ENCODE measurements at regions not wholly inside any gene's neighbourhood (a gene's known extent, or its start where the extent isn't known, plus 50 kb on each side); places are given as distances from the start of the nearest gene placed in this dataset.
"Not testable (repeated sequence)": the region's sequence is repeated elsewhere in the genome, so short reads cannot be mapped to it uniquely, and the experiment has no call there.

DNA sequence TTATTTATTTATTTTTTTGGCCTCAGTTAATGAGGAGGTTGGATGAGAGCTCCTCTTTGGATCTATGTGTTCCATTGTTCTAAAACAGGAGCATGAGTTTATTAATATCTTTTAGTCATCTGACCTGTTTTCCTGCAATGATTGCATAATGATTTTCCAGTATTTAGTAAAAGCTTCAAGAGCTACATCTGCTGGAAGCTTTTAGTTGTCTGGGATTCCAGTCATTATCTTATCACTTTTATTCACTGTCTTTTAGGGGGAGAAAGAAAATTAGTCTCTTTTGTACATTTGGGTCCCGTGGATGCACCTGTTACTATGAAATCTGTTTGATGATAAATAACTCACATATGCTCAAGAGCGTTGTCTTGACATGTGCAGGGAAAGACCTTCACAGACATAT is 1270.0 kb downstream of the ROBO1 start:
- POLR2A ChIA-PET, result no interaction called here

GRCh38 chr3:78506061-78506460 is 1261.7 kb downstream of the ROBO1 start:
- Histone ChIP-seq H3K36me3 (ENCODE audit: control insufficient read depth, insufficient read depth, low read length) (no peaks in the 10 kb centered on the region), H3K4me3 (ENCODE audit: low read depth, low read length) (no peak overlapping the region), H3K27me3 (ENCODE audit: control insufficient read depth, insufficient read depth, low read length) (no peaks in the 10 kb centered on the region)
- POLR2A ChIA-PET, result no interaction called here
- CTCF ChIA-PET, result no interaction called here
- TF ChIP-seq, protein P1, sequence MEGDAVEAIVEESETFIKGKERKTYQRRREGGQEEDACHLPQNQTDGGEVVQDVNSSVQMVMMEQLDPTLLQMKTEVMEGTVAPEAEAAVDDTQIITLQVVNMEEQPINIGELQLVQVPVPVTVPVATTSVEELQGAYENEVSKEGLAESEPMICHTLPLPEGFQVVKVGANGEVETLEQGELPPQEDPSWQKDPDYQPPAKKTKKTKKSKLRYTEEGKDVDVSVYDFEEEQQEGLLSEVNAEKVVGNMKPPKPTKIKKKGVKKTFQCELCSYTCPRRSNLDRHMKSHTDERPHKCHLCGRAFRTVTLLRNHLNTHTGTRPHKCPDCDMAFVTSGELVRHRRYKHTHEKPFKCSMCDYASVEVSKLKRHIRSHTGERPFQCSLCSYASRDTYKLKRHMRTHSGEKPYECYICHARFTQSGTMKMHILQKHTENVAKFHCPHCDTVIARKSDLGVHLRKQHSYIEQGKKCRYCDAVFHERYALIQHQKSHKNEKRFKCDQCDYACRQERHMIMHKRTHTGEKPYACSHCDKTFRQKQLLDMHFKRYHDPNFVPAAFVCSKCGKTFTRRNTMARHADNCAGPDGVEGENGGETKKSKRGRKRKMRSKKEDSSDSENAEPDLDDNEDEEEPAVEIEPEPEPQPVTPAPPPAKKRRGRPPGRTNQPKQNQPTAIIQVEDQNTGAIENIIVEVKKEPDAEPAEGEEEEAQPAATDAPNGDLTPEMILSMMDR (IDR thresholded peaks at IDR 0.05; ENCODE audit: insufficient read depth, low read depth, low read length), result no peak
- DNase-seq (ENCODE audit: low read depth), result no peak

More for the DNA sequence above, 1270.0 kb downstream of the ROBO1 start:
- H3K36me3 ChIP-seq (ENCODE audit: control insufficient read depth, insufficient read depth, low read length), result no peaks in the 10 kb centered on the region
- H3K27me3 ChIP-seq (ENCODE audit: control insufficient read depth, insufficient read depth, low read length), result no peaks in the 10 kb centered on the region
- CTCF ChIA-PET, result interaction anchor here (0.7 to 0.8 kb wide), 2 partner anchors 19 to 293 kb away, joined by 3 read pairs; no protein-coding TSS in a partner anchor
- no peak overlapping the region for H3K4me3 ChIP-seq (ENCODE audit: low read depth, low read length)
- DNase-seq (ENCODE audit: low read depth), result no peak
- TF ChIP-seq, protein P1 (IDR thresholded peaks at IDR 0.05; ENCODE audit: insufficient read depth, low read depth, low read length), result peak; percentile 31

GRCh38 chr3:78506581-78507195 is 1261.1 kb downstream of the ROBO1 start:
- DNase-seq (ENCODE audit: low read depth), result peak; percentile 59
- no peaks in the 10 kb centered on the region for H3K27me3 ChIP-seq (ENCODE audit: control insufficient read depth, insufficient read depth, low read length)
- H3K36me3 ChIP-seq (ENCODE audit: control insufficient read depth, insufficient read depth, low read length), result no peaks in the 10 kb centered on the region
- CTCF ChIA-PET, result no interaction called here
- H3K4me3 ChIP-seq (ENCODE audit: low read depth, low read length), result no peak overlapping the region
- POLR2A ChIA-PET, result no interaction called here
- TF ChIP-seq, protein P1 (IDR thresholded peaks at IDR 0.05; ENCODE audit: insufficient read depth, low read depth, low read length), result no peak

GRCh38 chr3:78507196-78507984 is 1260.4 kb downstream of the ROBO1 start:
- POLR2A ChIA-PET, result no interaction called here

DNA sequence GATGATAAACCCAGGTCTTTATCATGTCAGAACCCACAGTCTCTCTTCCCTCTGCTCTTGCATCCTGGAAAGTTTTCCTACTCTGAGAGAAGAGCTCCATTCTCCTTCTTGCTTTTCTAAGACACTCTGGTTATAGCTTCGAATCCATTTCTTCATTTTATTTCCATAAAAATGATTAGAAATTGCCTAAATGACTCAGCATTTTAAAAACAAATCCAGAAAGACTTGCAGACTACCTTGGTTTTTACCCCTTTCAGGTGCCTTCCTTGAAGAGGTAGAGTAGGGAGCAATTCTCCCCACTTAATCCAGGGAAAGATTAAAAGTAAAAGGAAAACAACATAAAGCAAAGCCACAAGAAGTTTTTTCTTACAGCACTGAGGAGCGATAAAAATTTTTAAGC is 1256.0 kb downstream of the ROBO1 start:
- DNase-seq (ENCODE audit: low read depth), result no peak
- ChIA-PET POLR2A (no interaction called here), CTCF (no interaction called here)
- H3K36me3 ChIP-seq (ENCODE audit: control insufficient read depth, insufficient read depth, low read length), result no peaks in the 10 kb centered on the region
- TF ChIP-seq, protein P1 (IDR thresholded peaks at IDR 0.05; ENCODE audit: insufficient read depth, low read depth, low read length), result no peak
- H3K27me3 ChIP-seq (ENCODE audit: control insufficient read depth, insufficient read depth, low read length), result no peaks in the 10 kb centered on the region
- H3K4me3 ChIP-seq (ENCODE audit: low read depth, low read length), result no peak overlapping the region

More at GRCh38 chr3:78507196-78507984, 1260.4 kb downstream of the ROBO1 start:
- Histone ChIP-seq H3K36me3 (ENCODE audit: control insufficient read depth, insufficient read depth, low read length) (no peaks in the 10 kb centered on the region), H3K27me3 (ENCODE audit: control insufficient read depth, insufficient read depth, low read length) (no peaks in the 10 kb centered on the region), H3K4me3 (ENCODE audit: low read depth, low read length) (no peak overlapping the region)
- CTCF ChIA-PET, result no interaction called here
- TF ChIP-seq, protein P1 (IDR thresholded peaks at IDR 0.05; ENCODE audit: insufficient read depth, low read depth, low read length), result no peak
- no peak for DNase-seq (ENCODE audit: low read depth)

DNA sequence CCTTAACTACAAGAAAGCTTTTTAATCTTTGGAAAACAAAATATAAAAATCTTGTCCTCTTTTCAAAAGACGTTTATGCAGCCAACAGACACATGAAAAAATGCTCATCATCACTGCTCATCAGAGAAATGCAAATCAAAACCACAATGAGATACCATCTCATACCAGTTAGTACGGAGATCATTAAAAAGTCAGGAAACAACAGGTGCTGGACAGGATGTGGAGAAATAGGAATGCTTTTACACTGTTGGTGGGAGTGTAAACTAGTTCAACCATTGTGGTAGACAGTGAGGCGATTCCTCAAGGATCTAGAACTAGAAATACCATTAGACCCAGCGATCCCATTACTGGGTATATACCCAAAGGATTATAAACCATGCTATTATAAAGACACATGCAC is 1255.0 kb downstream of the ROBO1 start:
- H3K4me3 ChIP-seq (ENCODE audit: low read depth, low read length); CTCF ChIA-PET; H3K36me3 ChIP-seq (ENCODE audit: control insufficient read depth, insufficient read depth, low read length); POLR2A ChIA-PET; H3K27me3 ChIP-seq (ENCODE audit: control insufficient read depth, insufficient read depth, low read length); DNase-seq (ENCODE audit: low read depth): not testable (repeated sequence)
